Smooth muscle cell (in vitro differentiated cells): ENCODE measurements at regions not wholly inside any gene's neighbourhood (a gene's known extent, or its start where the extent isn't known, plus 50 kb on each side); places are given as distances from the start of the nearest gene placed in this dataset.

Experiments
- DNase-seq: peaks from one replicate; lab custom pipeline; 2025; ENCODE audit not compliant: unreplicated experiment; lab: John Stamatoyannopoulos, UW
- H2AFZ ChIP-seq: fragments of 200-600 bp; sonication (generic); 2 replicates; pipeline ENCODE4 v1.6.0; 2016; ENCODE audit warnings: antibody characterized with exemption, low read depth, mild to moderate bottlenecking
- H3F3A ChIP-seq: fragments of 200-600 bp; sonication (generic); 2 replicates; pipeline ENCODE4 v1.6.0; 2017; ENCODE audit warnings: antibody characterized with exemption, low read depth
- H3K27ac ChIP-seq: fragments of 200-600 bp; sonication (generic); 2 replicates; pipeline ENCODE4 v1.5.1; 2016; ENCODE audit warnings: low read depth, mild to moderate bottlenecking
- H3K27me3 ChIP-seq: fragments of 200-600 bp; sonication (generic); 2 replicates; pipeline ENCODE4 v1.6.1; 2016; ENCODE audit warnings: low read depth, mild to moderate bottlenecking
- H3K36me3 ChIP-seq: fragments of 200-600 bp; sonication (generic); 2 replicates; pipeline ENCODE4 v1.5.1; 2016; ENCODE audit warnings: low read depth
- H3K4me1 ChIP-seq: fragments of 200-600 bp; sonication (generic); 2 replicates; pipeline ENCODE4 v1.5.1; 2016; ENCODE audit warnings: low read depth
- H3K4me2 ChIP-seq: fragments of 200-600 bp; sonication (generic); 2 replicates; pipeline ENCODE4 v1.6.0; 2016; ENCODE audit warnings: mild to moderate bottlenecking
- H3K4me3 ChIP-seq: fragments of 200-600 bp; sonication (generic); 2 replicates; pipeline ENCODE4 v1.5.1; 2016; ENCODE audit warnings: mild to moderate bottlenecking
- H3K79me2 ChIP-seq: fragments of 200-600 bp; sonication (generic); 2 replicates; pipeline ENCODE4 v1.6.0; 2016; ENCODE audit warnings: low read depth, mild to moderate bottlenecking
- H3K9ac ChIP-seq: fragments of 200-600 bp; sonication (generic); 2 replicates; pipeline ENCODE4 v1.6.0; 2016; ENCODE audit warnings: low read depth
- H3K9me3 ChIP-seq: fragments of 200-600 bp; sonication (generic); replicated peaks from 2 replicates; pipeline ENCODE4 v1.5.1; 2016; ENCODE audit warnings: low read depth
- H4K20me1 ChIP-seq: fragments of 200-600 bp; sonication (generic); 2 replicates; pipeline ENCODE4 v1.6.0; 2016; ENCODE audit warnings: low read depth
- CTCF ChIP-seq: fragments of 200-600 bp; sonication (generic); IDR thresholded peaks from 2 replicates; pipeline ENCODE4 v1.5.1; 2017; ENCODE audit warnings: borderline replicate concordance, mild to moderate bottlenecking, antibody characterized with exemption; ENCODE audit not compliant: insufficient read depth, poor library complexity, severe bottlenecking
- WGBS: methylation state at CpG from one replicate; pipeline ENCODE4 v1.1.7; 2016; ENCODE audit warnings: low lambda C conversion rate; 5-methylcytosine and 5-hydroxymethylcytosine counted together

- 84% methylated on average over 4 of the region's 4 CpGs for WGBS
- Histone ChIP-seq H3K79me2 (no peaks in the 10 kb centered on the region), H3K4me3 (no peak overlapping the region), H3K27me3 (no peaks in the 10 kb centered on the region), H3K4me2 (no peak overlapping the region), H2AFZ (no peak overlapping the region), H3F3A (no peaks in the 10 kb centered on the region), H3K9me3 (no peaks in the 10 kb centered on the region), H3K36me3 (no peaks in the 10 kb centered on the region), H3K9ac (no peak overlapping the region), H3K27ac (no peak overlapping the region), H3K4me1 (no peaks in the 10 kb centered on the region), H4K20me1 (no peaks in the 10 kb centered on the region)
- DNase-seq = no peak
- no peak for TF ChIP-seq CTCF
Observed at GRCh38 chr7:20026762-20027161, 190.4 kb downstream of the MACC1 start.

GRCh38 chr7:20021831-20022230 lies 195.4 kb downstream of the MACC1 start:
- 68% methylated on average over 1 of the region's 1 CpG for WGBS
- no peaks in the 10 kb centered on the region for H3K4me1 ChIP-seq
- no peak overlapping the region for H3K4me3 ChIP-seq
- TF ChIP-seq CTCF = no peak
- H3K9me3 ChIP-seq = no peaks in the 10 kb centered on the region
- no peak overlapping the region for H3K9ac ChIP-seq
- no peaks in the 10 kb centered on the region for H4K20me1 ChIP-seq
- no peaks in the 10 kb centered on the region for H3F3A ChIP-seq
- H3K79me2 ChIP-seq = no peaks in the 10 kb centered on the region
- no peak overlapping the region for H3K4me2 ChIP-seq
- H2AFZ ChIP-seq = no peak overlapping the region
- H3K27ac ChIP-seq = no peak overlapping the region
- no peaks in the 10 kb centered on the region for H3K36me3 ChIP-seq
- no peak for DNase-seq
- H3K27me3 ChIP-seq = no peaks in the 10 kb centered on the region

- no peak overlapping the region for H3K4me2 ChIP-seq
- no peaks in the 10 kb centered on the region for H3K4me1 ChIP-seq
- no peaks in the 10 kb centered on the region for H3K9me3 ChIP-seq
- H3K79me2 ChIP-seq = no peaks in the 10 kb centered on the region
- no peak overlapping the region for H3K9ac ChIP-seq
- H4K20me1 ChIP-seq = no peaks in the 10 kb centered on the region
- H2AFZ ChIP-seq = no peak overlapping the region
- no peaks in the 10 kb centered on the region for H3K36me3 ChIP-seq
- DNase-seq = no peak
- H3K27ac ChIP-seq = no peak overlapping the region
- no peak for TF ChIP-seq CTCF
- H3F3A ChIP-seq = no peaks in the 10 kb centered on the region
- H3K4me3 ChIP-seq = no peak overlapping the region
- no peaks in the 10 kb centered on the region for H3K27me3 ChIP-seq
Observed at GRCh38 chr7:20021066-20021465, 196.1 kb downstream of the MACC1 start.

- H3K4me1 ChIP-seq = no peaks in the 10 kb centered on the region
- H3K27ac ChIP-seq = no peak overlapping the region
- no peak for TF ChIP-seq CTCF
- H3K79me2 ChIP-seq = no peaks in the 10 kb centered on the region
- 79% methylated on average over 2 of the region's 2 CpGs for WGBS
- H3K9ac ChIP-seq = no peak overlapping the region
- H3K4me3 ChIP-seq = no peak overlapping the region
- H3K36me3 ChIP-seq = no peaks in the 10 kb centered on the region
- no peak overlapping the region for H3K4me2 ChIP-seq
- H3K27me3 ChIP-seq = no peaks in the 10 kb centered on the region
- H4K20me1 ChIP-seq = no peaks in the 10 kb centered on the region
- DNase-seq = no peak
- no peaks in the 10 kb centered on the region for H3K9me3 ChIP-seq
- no peak overlapping the region for H2AFZ ChIP-seq
- no peaks in the 10 kb centered on the region for H3F3A ChIP-seq
Observed at GRCh38 chr7:20019757-20020432, 197.3 kb downstream of the MACC1 start.
